ENCODE measurements at regions not wholly inside any gene's neighbourhood (a gene's known extent, or its start where the extent isn't known, plus 50 kb on each side); places are given as distances from the start of the nearest gene placed in this dataset.

DNA sequence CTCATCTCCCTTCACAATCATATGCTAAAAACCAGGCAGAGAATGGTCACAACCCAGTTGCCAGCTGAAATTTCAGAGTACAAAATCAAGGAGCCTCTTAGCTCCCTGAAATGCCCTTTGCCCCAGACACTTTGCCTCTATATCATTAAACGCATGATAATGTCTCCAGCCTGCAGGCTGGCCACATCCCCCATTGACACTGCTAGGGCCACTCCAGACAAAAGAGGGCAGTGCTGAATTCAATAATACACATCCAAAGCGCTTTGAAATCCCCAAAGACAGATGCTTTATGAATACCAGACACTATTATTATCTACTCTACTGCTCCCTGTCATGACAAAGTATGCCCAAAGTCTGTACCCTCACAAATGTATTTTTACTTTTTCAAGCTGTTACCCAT, 348.3 kb upstream of the POU3F2 start:
- TF ChIP-seq, protein P1, sequence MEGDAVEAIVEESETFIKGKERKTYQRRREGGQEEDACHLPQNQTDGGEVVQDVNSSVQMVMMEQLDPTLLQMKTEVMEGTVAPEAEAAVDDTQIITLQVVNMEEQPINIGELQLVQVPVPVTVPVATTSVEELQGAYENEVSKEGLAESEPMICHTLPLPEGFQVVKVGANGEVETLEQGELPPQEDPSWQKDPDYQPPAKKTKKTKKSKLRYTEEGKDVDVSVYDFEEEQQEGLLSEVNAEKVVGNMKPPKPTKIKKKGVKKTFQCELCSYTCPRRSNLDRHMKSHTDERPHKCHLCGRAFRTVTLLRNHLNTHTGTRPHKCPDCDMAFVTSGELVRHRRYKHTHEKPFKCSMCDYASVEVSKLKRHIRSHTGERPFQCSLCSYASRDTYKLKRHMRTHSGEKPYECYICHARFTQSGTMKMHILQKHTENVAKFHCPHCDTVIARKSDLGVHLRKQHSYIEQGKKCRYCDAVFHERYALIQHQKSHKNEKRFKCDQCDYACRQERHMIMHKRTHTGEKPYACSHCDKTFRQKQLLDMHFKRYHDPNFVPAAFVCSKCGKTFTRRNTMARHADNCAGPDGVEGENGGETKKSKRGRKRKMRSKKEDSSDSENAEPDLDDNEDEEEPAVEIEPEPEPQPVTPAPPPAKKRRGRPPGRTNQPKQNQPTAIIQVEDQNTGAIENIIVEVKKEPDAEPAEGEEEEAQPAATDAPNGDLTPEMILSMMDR (IDR thresholded peaks at IDR 0.05; ENCODE audit: insufficient read depth, low read depth, low read length) = no peak
- no peak for TF ChIP-seq EZH2 (IDR thresholded peaks at IDR 0.05; ENCODE audit: insufficient read depth, low read length)
